ENCODE measurements at regions not wholly inside any gene's neighbourhood (a gene's known extent, or its start where the extent isn't known, plus 50 kb on each side); places are given as distances from the start of the nearest gene placed in this dataset.
A peak's percentile ranks its signal among the peaks of the same experiment; 100 is the strongest.

DNA sequence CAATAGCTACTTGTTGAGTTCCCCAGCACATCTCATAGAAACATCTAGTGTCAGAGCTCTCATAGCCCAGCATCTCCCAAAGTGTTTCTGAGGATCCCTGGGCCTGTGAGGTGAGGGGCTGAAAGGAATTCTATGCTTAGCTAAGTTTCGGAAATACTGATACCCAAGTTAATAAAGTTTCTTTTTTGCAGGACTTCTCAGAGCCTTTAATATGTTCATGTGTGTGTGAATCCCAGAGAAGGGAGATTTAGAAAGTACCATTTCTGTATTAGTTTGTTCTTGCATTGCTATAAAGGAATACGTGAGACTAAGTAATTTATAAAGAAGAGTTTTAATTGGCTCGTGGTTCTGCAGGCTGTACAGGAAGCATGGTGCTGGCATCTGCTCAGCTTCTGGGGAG, 211.2 kb downstream of the TSN start:
- H3K27ac ChIP-seq (replicated peaks), result no peak overlapping the region
- no peak for DNase-seq (ENCODE audit: low read depth in 1 of 2, low spot score in 1 of 2)
- no peak overlapping the region for H3K4me3 ChIP-seq (replicated peaks; ENCODE audit: insufficient read depth, low read length)
- TF ChIP-seq SPI1 (IDR thresholded peaks at IDR 0.05; ENCODE audit: borderline replicate concordance, low read depth) (no peak), POLR2AphosphoS5 (IDR thresholded peaks at IDR 0.05; ENCODE audit: low read depth) (no peak), GABPA (IDR thresholded peaks at IDR 0.05; ENCODE audit: low read depth) (no peak)
- TF ChIP-seq, protein P1, sequence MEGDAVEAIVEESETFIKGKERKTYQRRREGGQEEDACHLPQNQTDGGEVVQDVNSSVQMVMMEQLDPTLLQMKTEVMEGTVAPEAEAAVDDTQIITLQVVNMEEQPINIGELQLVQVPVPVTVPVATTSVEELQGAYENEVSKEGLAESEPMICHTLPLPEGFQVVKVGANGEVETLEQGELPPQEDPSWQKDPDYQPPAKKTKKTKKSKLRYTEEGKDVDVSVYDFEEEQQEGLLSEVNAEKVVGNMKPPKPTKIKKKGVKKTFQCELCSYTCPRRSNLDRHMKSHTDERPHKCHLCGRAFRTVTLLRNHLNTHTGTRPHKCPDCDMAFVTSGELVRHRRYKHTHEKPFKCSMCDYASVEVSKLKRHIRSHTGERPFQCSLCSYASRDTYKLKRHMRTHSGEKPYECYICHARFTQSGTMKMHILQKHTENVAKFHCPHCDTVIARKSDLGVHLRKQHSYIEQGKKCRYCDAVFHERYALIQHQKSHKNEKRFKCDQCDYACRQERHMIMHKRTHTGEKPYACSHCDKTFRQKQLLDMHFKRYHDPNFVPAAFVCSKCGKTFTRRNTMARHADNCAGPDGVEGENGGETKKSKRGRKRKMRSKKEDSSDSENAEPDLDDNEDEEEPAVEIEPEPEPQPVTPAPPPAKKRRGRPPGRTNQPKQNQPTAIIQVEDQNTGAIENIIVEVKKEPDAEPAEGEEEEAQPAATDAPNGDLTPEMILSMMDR (IDR thresholded peaks at IDR 0.05; ENCODE audit: insufficient read depth, low read length), result no peak
- TF ChIP-seq, protein P2, sequence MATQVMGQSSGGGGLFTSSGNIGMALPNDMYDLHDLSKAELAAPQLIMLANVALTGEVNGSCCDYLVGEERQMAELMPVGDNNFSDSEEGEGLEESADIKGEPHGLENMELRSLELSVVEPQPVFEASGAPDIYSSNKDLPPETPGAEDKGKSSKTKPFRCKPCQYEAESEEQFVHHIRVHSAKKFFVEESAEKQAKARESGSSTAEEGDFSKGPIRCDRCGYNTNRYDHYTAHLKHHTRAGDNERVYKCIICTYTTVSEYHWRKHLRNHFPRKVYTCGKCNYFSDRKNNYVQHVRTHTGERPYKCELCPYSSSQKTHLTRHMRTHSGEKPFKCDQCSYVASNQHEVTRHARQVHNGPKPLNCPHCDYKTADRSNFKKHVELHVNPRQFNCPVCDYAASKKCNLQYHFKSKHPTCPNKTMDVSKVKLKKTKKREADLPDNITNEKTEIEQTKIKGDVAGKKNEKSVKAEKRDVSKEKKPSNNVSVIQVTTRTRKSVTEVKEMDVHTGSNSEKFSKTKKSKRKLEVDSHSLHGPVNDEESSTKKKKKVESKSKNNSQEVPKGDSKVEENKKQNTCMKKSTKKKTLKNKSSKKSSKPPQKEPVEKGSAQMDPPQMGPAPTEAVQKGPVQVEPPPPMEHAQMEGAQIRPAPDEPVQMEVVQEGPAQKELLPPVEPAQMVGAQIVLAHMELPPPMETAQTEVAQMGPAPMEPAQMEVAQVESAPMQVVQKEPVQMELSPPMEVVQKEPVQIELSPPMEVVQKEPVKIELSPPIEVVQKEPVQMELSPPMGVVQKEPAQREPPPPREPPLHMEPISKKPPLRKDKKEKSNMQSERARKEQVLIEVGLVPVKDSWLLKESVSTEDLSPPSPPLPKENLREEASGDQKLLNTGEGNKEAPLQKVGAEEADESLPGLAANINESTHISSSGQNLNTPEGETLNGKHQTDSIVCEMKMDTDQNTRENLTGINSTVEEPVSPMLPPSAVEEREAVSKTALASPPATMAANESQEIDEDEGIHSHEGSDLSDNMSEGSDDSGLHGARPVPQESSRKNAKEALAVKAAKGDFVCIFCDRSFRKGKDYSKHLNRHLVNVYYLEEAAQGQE (IDR thresholded peaks at IDR 0.05; ENCODE audit: insufficient replicate concordance, low read depth), result no peak
- peaks cover 4% of the 10 kb centered on the region for H3K27me3 ChIP-seq (ENCODE audit: insufficient read depth, poor library complexity, severe bottlenecking)

DNA sequence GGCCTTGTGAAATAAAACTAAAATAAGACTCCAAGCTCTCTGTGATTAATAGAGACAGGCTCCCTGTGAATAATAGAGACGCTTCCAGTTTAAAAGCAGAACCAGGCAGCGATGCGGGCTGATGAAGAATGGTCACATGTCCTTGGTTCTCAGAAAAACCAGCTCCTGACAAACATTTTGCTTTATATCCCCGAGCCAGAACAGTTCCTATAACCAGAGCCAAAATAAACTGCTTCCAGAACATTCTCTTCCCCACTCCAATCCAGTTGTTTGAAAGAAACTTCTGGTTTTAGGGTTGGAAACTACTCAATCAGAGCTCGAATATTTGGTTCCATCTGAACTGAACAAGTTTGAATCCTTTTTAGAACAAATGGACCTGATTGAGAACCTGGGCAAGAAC, 213.7 kb downstream of the TSN start:
- TF ChIP-seq, protein P1 (IDR thresholded peaks at IDR 0.05; ENCODE audit: insufficient read depth, low read length), result no peak
- TF ChIP-seq, protein P2 (IDR thresholded peaks at IDR 0.05; ENCODE audit: insufficient replicate concordance, low read depth), result no peak
- no peak for TF ChIP-seq POLR2AphosphoS5 (IDR thresholded peaks at IDR 0.05; ENCODE audit: low read depth)
- no peak for TF ChIP-seq SPI1 (IDR thresholded peaks at IDR 0.05; ENCODE audit: borderline replicate concordance, low read depth)
- no peak for TF ChIP-seq GABPA (IDR thresholded peaks at IDR 0.05; ENCODE audit: low read depth)
- H3K27me3 ChIP-seq (ENCODE audit: insufficient read depth, poor library complexity, severe bottlenecking), result peaks cover 4% of the 10 kb centered on the region
- DNase-seq (ENCODE audit: low read depth in 1 of 2, low spot score in 1 of 2), result no peak
- no peak overlapping the region for H3K4me3 ChIP-seq (replicated peaks; ENCODE audit: insufficient read depth, low read length)
- H3K27ac ChIP-seq (replicated peaks), result no peak overlapping the region

DNA sequence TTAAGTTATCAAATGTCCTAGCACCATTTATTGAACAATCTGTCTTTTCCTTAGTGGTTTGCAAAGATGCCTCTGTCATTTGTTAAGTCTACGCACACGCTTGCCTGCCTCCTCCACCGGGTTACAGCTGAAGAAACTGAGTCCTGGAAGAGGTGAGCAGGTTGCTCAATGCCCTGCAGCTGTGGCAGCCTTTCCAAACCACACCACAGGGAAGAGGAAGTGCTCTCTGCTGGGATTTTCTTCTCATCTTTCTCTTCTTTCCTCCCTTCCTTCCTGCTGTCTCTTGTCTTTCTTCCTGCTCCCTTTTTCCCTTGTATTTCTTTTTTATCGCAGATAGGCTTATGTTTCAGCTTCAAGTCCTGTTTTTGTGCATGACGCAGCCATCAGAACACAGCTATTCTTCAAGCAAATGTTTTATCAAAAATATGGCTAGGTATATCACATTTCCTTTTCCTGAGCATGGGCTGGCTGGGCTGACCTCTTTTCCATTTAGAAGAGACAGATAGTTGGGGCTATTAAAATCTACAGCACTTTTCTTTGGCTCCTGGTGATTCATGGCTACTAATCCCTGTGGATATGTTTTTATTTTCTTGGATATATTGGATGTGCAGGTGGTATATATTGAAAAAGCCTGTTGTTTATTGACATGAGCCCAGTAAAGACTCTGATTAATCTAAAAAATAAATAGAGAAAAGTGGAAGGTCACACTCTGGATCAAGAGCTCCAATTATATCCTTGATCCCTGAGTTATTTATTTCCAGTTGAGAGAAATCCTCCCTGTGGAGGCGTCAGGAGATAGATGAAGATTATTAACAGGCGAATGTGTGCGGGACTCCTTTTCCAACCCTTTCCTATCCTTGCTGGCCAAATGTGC, 214.6 kb downstream of the TSN start:
- TF ChIP-seq POLR2AphosphoS5 (IDR thresholded peaks at IDR 0.05; ENCODE audit: low read depth) (no peak), SPI1 (IDR thresholded peaks at IDR 0.05; ENCODE audit: borderline replicate concordance, low read depth) (peak; percentile 50; the same call in 1 of the 2 replicates)
- H3K27ac ChIP-seq (replicated peaks), result no peak overlapping the region

DNA sequence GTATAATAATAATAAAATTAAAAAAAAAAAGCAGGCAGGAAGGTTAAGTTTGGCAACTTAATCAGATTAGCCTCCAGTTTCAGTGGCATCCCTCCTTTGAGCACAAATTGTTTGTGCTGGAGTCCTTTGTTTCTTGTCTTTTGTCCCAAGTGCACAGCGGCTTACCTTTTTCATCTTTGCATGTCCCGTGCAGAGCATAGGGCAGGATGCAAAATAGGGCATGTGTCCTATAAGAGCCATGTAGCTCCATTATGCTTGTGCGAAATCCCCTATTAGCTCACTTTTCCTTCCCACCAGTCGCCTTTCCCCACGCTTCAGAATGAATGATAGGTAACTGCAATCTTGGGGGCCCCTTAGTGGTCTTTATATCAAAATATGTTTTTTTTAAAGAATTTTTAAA, 216.8 kb downstream of the TSN start:
- H3K27ac ChIP-seq (replicated peaks), result no peak overlapping the region
- peaks cover 4% of the 10 kb centered on the region for H3K27me3 ChIP-seq (ENCODE audit: insufficient read depth, poor library complexity, severe bottlenecking)
- TF ChIP-seq POLR2AphosphoS5 (IDR thresholded peaks at IDR 0.05; ENCODE audit: low read depth) (no peak), GABPA (IDR thresholded peaks at IDR 0.05; ENCODE audit: low read depth) (no peak), SPI1 (IDR thresholded peaks at IDR 0.05; ENCODE audit: borderline replicate concordance, low read depth) (no peak)
- TF ChIP-seq, protein P2 (IDR thresholded peaks at IDR 0.05; ENCODE audit: insufficient replicate concordance, low read depth), result no peak
- TF ChIP-seq, protein P1 (IDR thresholded peaks at IDR 0.05; ENCODE audit: insufficient read depth, low read length), result no peak
- H3K4me3 ChIP-seq (replicated peaks; ENCODE audit: insufficient read depth, low read length), result no peak overlapping the region
- DNase-seq (ENCODE audit: low read depth in 1 of 2, low spot score in 1 of 2), result no peak

More for the DNA sequence above, 214.6 kb downstream of the TSN start:
- H3K27me3 ChIP-seq (ENCODE audit: insufficient read depth, poor library complexity, severe bottlenecking), result peaks cover 4% of the 10 kb centered on the region
- peak in 1 of 2 experiments; percentile 4 for DNase-seq (ENCODE audit: low read depth in 1 of 2, low spot score in 1 of 2)
- H3K4me3 ChIP-seq (replicated peaks; ENCODE audit: insufficient read depth, low read length), result no peak overlapping the region

Measured in HL-60 (cell line).